ENCODE measurements at regions not wholly inside any gene's neighbourhood (a gene's known extent, or its start where the extent isn't known, plus 50 kb on each side); places are given as distances from the start of the nearest gene placed in this dataset.

- DNase-seq = no peak
Observed at GRCh38 chr2:5751873-5752482, 59.8 kb downstream of the SOX11 start.

- DNase-seq = no peak
Observed at GRCh38 chr2:5756272-5756671, 64.1 kb downstream of the SOX11 start.

- DNase-seq = no peak
Observed at GRCh38 chr2:5758346-5758745, 66.2 kb downstream of the SOX11 start.

- no peak for DNase-seq
Observed at GRCh38 chr2:5759949-5760348, 67.8 kb downstream of the SOX11 start.

- no peak for DNase-seq
Observed at GRCh38 chr2:5763531-5763930, 71.3 kb downstream of the SOX11 start.

GRCh38 chr2:5764041-5764440 lies 71.9 kb downstream of the SOX11 start:
- no peak for DNase-seq

GRCh38 chr2:5766056-5766455 lies 73.9 kb downstream of the SOX11 start:
- DNase-seq = no peak

- no peak for DNase-seq
Observed at GRCh38 chr2:5766561-5766960, 74.4 kb downstream of the SOX11 start.

GRCh38 chr2:5777131-5777535 lies 84.9 kb downstream of the SOX11 start:
- DNase-seq = peak; percentile 4

- DNase-seq = no peak
Observed at GRCh38 chr2:5781679-5782078, 89.5 kb downstream of the SOX11 start.

GRCh38 chr2:5782103-5782502 lies 89.9 kb downstream of the SOX11 start:
- no peak for DNase-seq

- DNase-seq = no peak
Observed at GRCh38 chr2:5788447-5788846, 96.3 kb downstream of the SOX11 start.

- DNase-seq = no peak
Observed at GRCh38 chr2:5791371-5791770, 99.2 kb downstream of the SOX11 start.

GRCh38 chr2:5794012-5794411 lies 101.8 kb downstream of the SOX11 start:
- no peak for DNase-seq

GRCh38 chr2:5798084-5798483 lies 105.9 kb downstream of the SOX11 start:
- DNase-seq = no peak

- no peak for DNase-seq
Observed at GRCh38 chr2:5799348-5799747, 107.2 kb downstream of the SOX11 start.

- DNase-seq = no peak
Observed at GRCh38 chr2:5803547-5803946, 111.4 kb downstream of the SOX11 start.

GRCh38 chr2:5818961-5819600 lies 126.9 kb downstream of the SOX11 start:
- no peak for DNase-seq

GRCh38 chr2:5824126-5824525 lies 131.9 kb downstream of the SOX11 start:
- no peak for DNase-seq

GRCh38 chr2:5825686-5826085 lies 133.5 kb downstream of the SOX11 start:
- no peak for DNase-seq

- DNase-seq = no peak
Observed at GRCh38 chr2:5826979-5827655, 134.9 kb downstream of the SOX11 start.

- DNase-seq = no peak
Observed at GRCh38 chr2:5834501-5834900, 142.3 kb downstream of the SOX11 start.

GRCh38 chr2:5839550-5839949 lies 147.4 kb downstream of the SOX11 start:
- no peak for DNase-seq

GRCh38 chr2:5841126-5841525 lies 148.9 kb downstream of the SOX11 start:
- no peak for DNase-seq

- no peak for DNase-seq
Observed at GRCh38 chr2:5842326-5842725, 150.1 kb downstream of the SOX11 start.
